VCaP (cell line): ENCODE measurements at regions not wholly inside any gene's neighbourhood (a gene's known extent, or its start where the extent isn't known, plus 50 kb on each side); places are given as distances from the start of the nearest gene placed in this dataset.

Source experiments
- H3K27ac ChIP-seq: fragments of 450-650 bp; 2 replicates; pipeline ENCODE4 v1.5.1; 2017
- TF ChIP-seq, protein P1 (sequence below): fragments of 450-650 bp; conservative IDR thresholded peaks from 2 replicates; pipeline ENCODE4 v1.5.1; 2017; ENCODE audit warnings: mild to moderate bottlenecking, moderate library complexity

DNA sequence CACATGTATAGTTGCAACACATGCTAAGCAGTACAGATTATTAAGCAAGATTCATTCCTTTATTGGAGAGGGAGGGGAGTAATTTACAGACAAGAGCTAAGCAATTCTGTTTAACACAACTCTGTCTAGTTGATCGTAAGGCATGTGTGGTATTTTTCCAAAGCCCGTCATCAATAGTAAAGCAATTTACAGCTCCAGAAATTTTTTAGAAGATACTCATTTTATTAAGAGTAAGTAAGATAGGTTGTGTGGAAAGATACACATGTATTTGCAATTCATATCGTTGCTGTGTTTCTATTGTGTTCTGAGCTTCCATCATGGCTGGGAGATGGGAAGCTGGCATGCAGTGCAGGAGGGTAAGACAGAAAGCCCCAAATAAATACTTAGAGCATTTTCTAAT lies 289.2 kb upstream of the TMEM161B start:
- H3K27ac ChIP-seq, result no peak overlapping the region
- TF ChIP-seq, protein P1, sequence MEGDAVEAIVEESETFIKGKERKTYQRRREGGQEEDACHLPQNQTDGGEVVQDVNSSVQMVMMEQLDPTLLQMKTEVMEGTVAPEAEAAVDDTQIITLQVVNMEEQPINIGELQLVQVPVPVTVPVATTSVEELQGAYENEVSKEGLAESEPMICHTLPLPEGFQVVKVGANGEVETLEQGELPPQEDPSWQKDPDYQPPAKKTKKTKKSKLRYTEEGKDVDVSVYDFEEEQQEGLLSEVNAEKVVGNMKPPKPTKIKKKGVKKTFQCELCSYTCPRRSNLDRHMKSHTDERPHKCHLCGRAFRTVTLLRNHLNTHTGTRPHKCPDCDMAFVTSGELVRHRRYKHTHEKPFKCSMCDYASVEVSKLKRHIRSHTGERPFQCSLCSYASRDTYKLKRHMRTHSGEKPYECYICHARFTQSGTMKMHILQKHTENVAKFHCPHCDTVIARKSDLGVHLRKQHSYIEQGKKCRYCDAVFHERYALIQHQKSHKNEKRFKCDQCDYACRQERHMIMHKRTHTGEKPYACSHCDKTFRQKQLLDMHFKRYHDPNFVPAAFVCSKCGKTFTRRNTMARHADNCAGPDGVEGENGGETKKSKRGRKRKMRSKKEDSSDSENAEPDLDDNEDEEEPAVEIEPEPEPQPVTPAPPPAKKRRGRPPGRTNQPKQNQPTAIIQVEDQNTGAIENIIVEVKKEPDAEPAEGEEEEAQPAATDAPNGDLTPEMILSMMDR, result no peak

DNA sequence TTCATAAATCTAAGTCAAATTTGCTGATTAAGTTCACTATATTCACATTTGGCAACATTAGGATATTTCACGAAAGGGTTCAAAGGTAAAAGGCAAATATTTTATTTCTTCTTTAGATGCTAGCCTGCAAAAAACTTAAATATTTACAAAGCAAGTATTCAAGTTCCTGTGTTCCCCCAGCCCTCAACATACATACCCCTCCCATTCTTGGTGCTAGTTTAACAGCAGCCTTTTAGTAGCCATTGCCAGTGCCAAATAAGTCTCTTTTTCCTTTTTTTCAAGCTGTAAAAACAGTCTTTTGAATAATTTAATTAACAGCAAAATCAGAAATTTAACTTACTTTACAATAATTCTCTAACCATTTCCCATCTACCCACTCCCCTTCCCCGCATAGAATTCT lies 288.5 kb upstream of the TMEM161B start:
- no peak overlapping the region for H3K27ac ChIP-seq
- TF ChIP-seq, protein P1, result no peak

DNA sequence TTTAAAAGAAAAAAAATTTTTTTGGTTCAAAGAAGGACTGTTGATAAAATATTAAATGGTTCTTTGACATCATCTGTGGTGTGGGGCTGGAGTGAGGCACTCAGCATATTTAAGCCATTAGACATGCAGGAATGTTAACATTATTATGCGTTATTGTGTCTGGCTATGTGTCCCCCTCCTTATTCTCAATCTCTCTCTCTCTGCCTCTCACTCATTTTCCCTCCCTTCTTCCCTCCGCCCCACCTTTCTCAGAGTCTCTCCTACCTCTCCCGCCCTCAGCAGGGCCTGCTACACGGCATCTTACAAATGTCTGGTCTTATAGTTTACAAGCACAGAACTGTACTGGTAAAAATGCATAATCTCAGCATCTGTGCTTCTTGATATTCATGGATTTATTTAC lies 287.8 kb upstream of the TMEM161B start:
- H3K27ac ChIP-seq, result no peak overlapping the region
- TF ChIP-seq, protein P1, result no peak

DNA sequence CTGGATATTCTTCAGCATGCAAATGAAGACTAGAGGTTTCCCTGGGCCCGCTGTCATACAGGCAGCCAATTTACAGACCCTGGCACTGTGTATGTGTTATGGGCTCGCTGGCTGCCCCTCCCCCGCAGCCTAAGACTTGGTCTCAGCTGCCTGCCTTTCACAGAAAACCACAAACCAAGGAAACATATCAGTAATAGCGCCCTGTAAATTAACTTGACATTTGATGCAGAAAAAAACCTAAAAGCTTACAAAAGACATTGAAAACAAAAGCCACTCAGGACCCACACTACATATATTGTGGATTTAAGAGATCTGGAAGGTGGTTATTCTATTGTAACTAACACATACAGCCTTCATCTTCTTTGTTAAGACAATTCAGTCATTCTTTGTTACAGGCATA lies 287.0 kb upstream of the TMEM161B start:
- H3K27ac ChIP-seq, result no peak overlapping the region
- TF ChIP-seq, protein P1, result no peak

- H3K27ac ChIP-seq, result no peak overlapping the region
- TF ChIP-seq, protein P1, result no peak
Observed at GRCh38 chr5:88553986-88554385, 285.3 kb upstream of the TMEM161B start.

GRCh38 chr5:88553136-88553875 lies 284.7 kb upstream of the TMEM161B start:
- TF ChIP-seq, protein P1, result no peak
- H3K27ac ChIP-seq, result no peak overlapping the region

DNA sequence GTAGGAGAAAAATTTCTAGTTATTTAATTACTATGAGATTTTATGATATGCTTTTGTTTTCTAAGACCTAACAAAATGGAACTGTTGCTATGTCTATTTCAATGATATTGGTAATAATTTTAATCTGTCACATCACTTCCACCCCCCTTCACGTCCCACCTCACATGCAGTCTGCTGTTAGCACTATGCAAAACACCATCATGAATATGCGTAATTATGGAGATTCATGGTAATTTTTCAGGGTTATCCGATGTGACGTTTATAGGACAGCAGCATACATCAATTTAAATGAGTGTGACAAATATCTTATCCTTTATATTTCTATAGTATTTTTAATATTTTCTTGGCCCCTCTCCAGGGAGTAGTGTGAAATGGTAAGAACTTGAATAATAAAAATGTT lies 283.8 kb upstream of the TMEM161B start:
- TF ChIP-seq, protein P1, result no peak
- H3K27ac ChIP-seq, result no peak overlapping the region
